ENCODE measurements at regions not wholly inside any gene's neighbourhood (a gene's known extent, or its start where the extent isn't known, plus 50 kb on each side); places are given as distances from the start of the nearest gene placed in this dataset.

GRCh38 chr2:58734365-58734764 is 493.2 kb upstream of the FANCL start:
- H2BK12ac ChIP-seq (ENCODE audit: low read depth, low read length): no peak overlapping the region
- no peak overlapping the region for H3K4ac ChIP-seq (replicated peaks; ENCODE audit: insufficient read length, low read depth, low read length)
- FAIRE-seq (no peak), DNase-seq (ENCODE audit: low read depth in 1 of 2, low spot score in 2 of 2) (no peak)
- H2BK20ac ChIP-seq (ENCODE audit: low read length): no peak overlapping the region
- H3K4me2 ChIP-seq (ENCODE audit: insufficient read depth in 1 of 2, low read depth in 2 of 2, low read length in 2 of 2): no peak overlapping the region
- no peak overlapping the region for H3K56ac ChIP-seq (replicated peaks; ENCODE audit: insufficient read length, low read depth, low read length)
- no peak overlapping the region for H2BK5ac ChIP-seq (ENCODE audit: low read depth, low read length)
- no peaks in the 10 kb centered on the region for H3K36me3 ChIP-seq (ENCODE audit: control insufficient read depth in 2 of 4, insufficient read depth in 4 of 4, low read length in 3 of 4)
- no peak overlapping the region for H2AFZ ChIP-seq (ENCODE audit: low read length)
- H4K5ac ChIP-seq (ENCODE audit: insufficient read length, low read depth, low read length): no peak overlapping the region
- no peak overlapping the region for H4K91ac ChIP-seq (replicated peaks; ENCODE audit: insufficient read length, low read length)
- no peak overlapping the region for H2BK120ac ChIP-seq (replicated peaks; ENCODE audit: low read depth, low read length)
- no peak overlapping the region for H3K27ac ChIP-seq (ENCODE audit: low read depth, low read length)
- H2BK15ac ChIP-seq (ENCODE audit: low read length): no peak overlapping the region
- no peak overlapping the region for H3K9ac ChIP-seq (replicated peaks in 1 of 4; ENCODE audit: extremely low read depth in 1 of 4, low read depth in 3 of 4, low read length in 3 of 4)
- H3K79me2 ChIP-seq (ENCODE audit: control insufficient read depth in 1 of 2, insufficient read depth in 2 of 2, low read length in 2 of 2): no peaks in the 10 kb centered on the region
- H3K27me3 ChIP-seq (replicated peaks in 1 of 4; ENCODE audit: control insufficient read depth in 3 of 4, extremely low read depth in 1 of 4, insufficient read depth in 3 of 4, low read length in 3 of 4): no peaks in the 10 kb centered on the region
- CTCF ChIA-PET (ENCODE audit: partially characterized antibody): interaction anchor here (1.1 kb wide), 1 partner anchor 14 kb away, joined by 3 read pairs; no protein-coding TSS in a partner anchor
- no peak overlapping the region for H3K4me3 ChIP-seq (ENCODE audit: extremely low read depth in 1 of 4, insufficient read depth in 2 of 4, low read depth in 3 of 4, low read length in 4 of 4)
- H3K9me3 ChIP-seq (ENCODE audit: insufficient read depth in 2 of 2, low read depth in 1 of 2, low read length in 1 of 2): no peaks in the 10 kb centered on the region
- no peak overlapping the region for H3K23ac ChIP-seq (ENCODE audit: insufficient read length)
- H3K79me1 ChIP-seq (ENCODE audit: low read depth, low read length): no peaks in the 10 kb centered on the region
- no peak overlapping the region for H3K18ac ChIP-seq (ENCODE audit: extremely low read depth, low read length)
- TF ChIP-seq, protein P1, sequence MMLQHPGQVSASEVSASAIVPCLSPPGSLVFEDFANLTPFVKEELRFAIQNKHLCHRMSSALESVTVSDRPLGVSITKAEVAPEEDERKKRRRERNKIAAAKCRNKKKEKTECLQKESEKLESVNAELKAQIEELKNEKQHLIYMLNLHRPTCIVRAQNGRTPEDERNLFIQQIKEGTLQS (IDR thresholded peaks at IDR 0.05; ENCODE audit: insufficient read depth, low read depth, low read length): no peak
- TF ChIP-seq SP2 (IDR thresholded peaks at IDR 0.05; ENCODE audit: low read length) (no peak), TAF7 (optimal IDR thresholded peaks at IDR 0.05; ENCODE audit: borderline replicate concordance, low read depth, low read length) (no peak)
- H2AK5ac ChIP-seq (ENCODE audit: low read depth, low read length): no peak overlapping the region
- H3K14ac ChIP-seq (ENCODE audit: insufficient read length): no peak overlapping the region
- WGBS, 2 experiments (ENCODE audit: extremely low coverage in 1 of 2, insufficient coverage in 1 of 2, insufficient read length in 1 of 2, insufficient replicate concordance in 2 of 2, low coverage in 1 of 2, low lambda C conversion rate in 2 of 2, missing lambda C conversion rate in 1 of 2): 79% methylated on average over 1 of the region's 1 CpG; no CpG with 5 or more reads in 1 of the 2 experiments
- H3K4me1 ChIP-seq (replicated peaks in 1 of 4; ENCODE audit: control insufficient read depth in 3 of 4, insufficient read depth in 4 of 4, low read length in 3 of 4): peaks cover 0 to 5% (median 2%) of the 10 kb centered on the region in 4 experiments; a peak in 2 of 7 replicates
- POLR2A ChIA-PET (ENCODE audit: partially characterized antibody): no interaction called here
- no peaks in the 10 kb centered on the region for H4K20me1 ChIP-seq (replicated peaks in 1 of 2; ENCODE audit: control insufficient read depth in 1 of 2, insufficient read depth in 2 of 2, low read length in 2 of 2)
- no peaks in the 10 kb centered on the region for H3K23me2 ChIP-seq (ENCODE audit: low read depth, low read length)
- H4K8ac ChIP-seq (ENCODE audit: extremely low read depth, insufficient read depth, low read length): no peak overlapping the region
